ENCODE measurements at regions not wholly inside any gene's neighbourhood (a gene's known extent, or its start where the extent isn't known, plus 50 kb on each side); places are given as distances from the start of the nearest gene placed in this dataset.

DNA sequence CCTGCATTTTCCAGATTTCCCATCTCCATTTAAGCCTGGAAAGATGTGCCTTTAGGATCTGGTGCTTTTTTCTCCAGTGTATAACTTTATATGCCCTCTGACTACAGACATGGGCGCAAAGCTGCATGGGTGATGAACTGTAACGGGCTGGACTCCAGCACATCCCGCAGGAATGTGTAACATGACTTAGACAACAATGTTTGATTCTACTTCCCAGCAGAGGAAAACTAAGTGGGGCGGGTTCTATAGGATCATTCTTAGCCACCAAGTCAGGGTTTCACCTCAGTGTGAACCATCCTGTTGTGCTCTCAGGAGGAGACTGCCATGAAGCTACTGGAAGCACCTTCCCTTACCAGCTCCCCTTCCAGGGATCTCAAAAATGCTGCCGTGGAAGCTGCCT lies 93.2 kb upstream of the SERP2 start:
- no peak overlapping the region for H3K27ac Mint-ChIP-seq
- TF ChIP-seq, protein P1, sequence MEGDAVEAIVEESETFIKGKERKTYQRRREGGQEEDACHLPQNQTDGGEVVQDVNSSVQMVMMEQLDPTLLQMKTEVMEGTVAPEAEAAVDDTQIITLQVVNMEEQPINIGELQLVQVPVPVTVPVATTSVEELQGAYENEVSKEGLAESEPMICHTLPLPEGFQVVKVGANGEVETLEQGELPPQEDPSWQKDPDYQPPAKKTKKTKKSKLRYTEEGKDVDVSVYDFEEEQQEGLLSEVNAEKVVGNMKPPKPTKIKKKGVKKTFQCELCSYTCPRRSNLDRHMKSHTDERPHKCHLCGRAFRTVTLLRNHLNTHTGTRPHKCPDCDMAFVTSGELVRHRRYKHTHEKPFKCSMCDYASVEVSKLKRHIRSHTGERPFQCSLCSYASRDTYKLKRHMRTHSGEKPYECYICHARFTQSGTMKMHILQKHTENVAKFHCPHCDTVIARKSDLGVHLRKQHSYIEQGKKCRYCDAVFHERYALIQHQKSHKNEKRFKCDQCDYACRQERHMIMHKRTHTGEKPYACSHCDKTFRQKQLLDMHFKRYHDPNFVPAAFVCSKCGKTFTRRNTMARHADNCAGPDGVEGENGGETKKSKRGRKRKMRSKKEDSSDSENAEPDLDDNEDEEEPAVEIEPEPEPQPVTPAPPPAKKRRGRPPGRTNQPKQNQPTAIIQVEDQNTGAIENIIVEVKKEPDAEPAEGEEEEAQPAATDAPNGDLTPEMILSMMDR (IDR thresholded peaks at IDR 0.05) = no peak
- H3K4me3 Mint-ChIP-seq = no peak overlapping the region
- H3K36me3 Mint-ChIP-seq (ENCODE audit: low read depth) = no peaks in the 10 kb centered on the region
- no peaks in the 10 kb centered on the region for H3K9me3 Mint-ChIP-seq
- DNase-seq = no peak
- H3K4me1 Mint-ChIP-seq = peaks cover 31% of the 10 kb centered on the region
- peaks cover 8% of the 10 kb centered on the region for H3K27me3 Mint-ChIP-seq (ENCODE audit: low read depth, poor library complexity)

DNA sequence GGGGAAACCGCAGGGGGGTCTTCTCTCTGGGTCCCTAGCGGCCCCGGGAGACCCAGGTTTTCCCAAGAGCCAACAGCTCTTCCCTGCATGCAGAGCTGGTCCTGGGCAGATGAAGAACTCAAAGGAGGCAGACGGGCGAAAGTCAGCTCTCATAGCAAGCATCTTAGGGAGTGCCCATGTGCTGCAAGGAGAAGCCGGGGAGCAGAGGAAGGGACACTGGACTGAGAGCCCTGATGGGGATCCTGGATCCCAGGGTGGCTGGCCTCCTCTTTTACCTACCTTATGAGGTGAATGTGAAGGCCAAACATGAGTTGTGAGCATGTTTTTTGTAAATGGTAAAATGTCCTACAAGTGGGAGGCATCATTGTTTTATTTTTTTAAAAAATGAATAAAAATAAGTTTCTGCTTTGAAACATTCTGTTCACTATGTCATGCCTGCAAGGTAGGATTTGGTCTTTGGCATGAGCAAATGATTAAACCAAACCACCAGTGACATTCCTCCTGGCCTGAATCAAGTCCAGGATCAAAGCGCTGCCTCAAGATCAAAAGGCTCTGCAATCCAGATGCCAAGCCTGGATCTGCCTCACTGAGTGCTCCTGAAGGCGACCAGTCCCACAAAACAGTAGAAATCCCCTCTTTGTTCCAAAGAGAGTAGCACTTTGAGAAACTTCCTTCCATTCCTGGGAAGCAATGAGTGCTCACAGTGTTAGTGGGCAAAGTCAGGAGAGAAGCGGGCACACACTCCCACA lies 92.2 kb upstream of the SERP2 start:
- H3K27me3 Mint-ChIP-seq (ENCODE audit: low read depth, poor library complexity) = peaks cover 4% of the 10 kb centered on the region
- peaks cover 21% of the 10 kb centered on the region for H3K4me1 Mint-ChIP-seq
- H3K36me3 Mint-ChIP-seq (ENCODE audit: low read depth) = no peaks in the 10 kb centered on the region

DNA sequence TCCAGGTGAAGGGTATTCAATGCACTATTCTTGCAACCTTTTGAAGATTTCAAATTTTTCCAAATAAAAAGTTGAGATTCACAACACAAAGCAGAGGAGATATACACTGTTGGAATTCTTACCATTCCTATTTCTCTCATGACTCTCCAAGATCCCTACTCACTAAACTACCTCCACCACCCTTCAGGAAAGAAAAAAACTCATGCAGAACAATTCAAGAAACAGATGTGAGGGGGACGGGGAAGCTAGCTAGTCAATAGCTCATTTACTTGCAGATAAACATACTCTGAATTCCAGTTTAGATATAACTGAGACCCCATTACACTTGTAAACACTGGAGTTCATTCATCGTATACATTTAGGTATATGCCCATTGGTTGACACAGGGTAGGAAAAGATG lies 90.0 kb upstream of the SERP2 start:
- no peak overlapping the region for H3K27ac Mint-ChIP-seq
- TF ChIP-seq, protein P1 (IDR thresholded peaks at IDR 0.05) = no peak
- H3K4me3 Mint-ChIP-seq = no peak overlapping the region
- no peak for DNase-seq
- H3K36me3 Mint-ChIP-seq (ENCODE audit: low read depth) = no peaks in the 10 kb centered on the region
- H3K4me1 Mint-ChIP-seq = peaks cover 26% of the 10 kb centered on the region
- no peaks in the 10 kb centered on the region for H3K27me3 Mint-ChIP-seq (ENCODE audit: low read depth, poor library complexity)
- no peaks in the 10 kb centered on the region for H3K9me3 Mint-ChIP-seq

More for the DNA sequence above, 92.2 kb upstream of the SERP2 start:
- H3K27ac Mint-ChIP-seq = no peak overlapping the region
- no peaks in the 10 kb centered on the region for H3K9me3 Mint-ChIP-seq
- DNase-seq = no peak
- TF ChIP-seq, protein P1 (IDR thresholded peaks at IDR 0.05) = no peak
- no peak overlapping the region for H3K4me3 Mint-ChIP-seq

DNA sequence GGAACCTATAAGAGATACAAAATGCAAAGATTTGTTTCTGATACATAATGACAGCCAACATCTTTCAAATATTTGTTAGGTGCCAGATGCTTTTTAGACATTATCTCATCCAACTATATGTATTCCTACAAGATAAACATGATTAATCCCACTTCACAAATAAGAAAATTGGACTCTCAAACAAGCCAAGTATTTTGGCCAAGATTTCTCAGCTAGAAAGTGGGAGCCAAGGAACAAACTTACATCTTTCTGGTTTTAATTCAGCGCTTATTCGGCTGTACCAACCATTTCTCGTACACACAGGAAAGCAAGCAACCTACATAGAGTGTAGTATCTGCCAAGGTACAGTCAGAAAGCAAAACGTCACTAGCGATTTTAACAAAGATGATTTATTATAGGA lies 85.7 kb upstream of the SERP2 start:
- Mint-ChIP-seq H3K27ac (no peak overlapping the region), H3K9me3 (peaks cover 3% of the 10 kb centered on the region), H3K36me3 (ENCODE audit: low read depth) (no peaks in the 10 kb centered on the region), H3K27me3 (ENCODE audit: low read depth, poor library complexity) (peaks cover 3% of the 10 kb centered on the region), H3K4me1 (peaks cover 26% of the 10 kb centered on the region), H3K4me3 (no peak overlapping the region)
- no peak for DNase-seq
- TF ChIP-seq, protein P1 (IDR thresholded peaks at IDR 0.05) = no peak

DNA sequence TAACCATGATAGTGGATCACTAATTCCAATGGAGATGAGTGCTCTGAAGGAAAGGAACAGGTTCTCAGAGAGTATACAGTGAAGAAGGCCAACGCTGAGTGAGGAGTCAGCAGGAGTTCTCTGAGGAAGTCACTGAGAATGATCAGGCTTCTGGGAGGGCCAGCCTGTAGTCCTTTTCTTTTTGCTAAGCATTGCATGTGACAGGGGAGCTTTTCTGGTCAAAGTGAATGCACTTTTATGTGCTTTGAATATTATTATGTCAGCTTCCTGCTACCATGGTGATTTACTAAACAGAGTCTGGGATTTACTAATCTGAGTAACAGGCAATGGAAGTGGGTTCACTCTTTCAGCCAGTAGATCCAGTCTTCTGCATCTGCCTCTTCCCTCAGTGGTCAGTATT lies 81.1 kb upstream of the SERP2 start:
- Mint-ChIP-seq H3K27me3 (ENCODE audit: low read depth, poor library complexity) (peaks cover 14% of the 10 kb centered on the region), H3K4me1 (peaks cover 28% of the 10 kb centered on the region), H3K36me3 (ENCODE audit: low read depth) (no peaks in the 10 kb centered on the region), H3K4me3 (no peak overlapping the region), H3K9me3 (peaks cover 8% of the 10 kb centered on the region), H3K27ac (no peak overlapping the region)
- DNase-seq = no peak
- TF ChIP-seq, protein P1 (IDR thresholded peaks at IDR 0.05) = no peak

DNA sequence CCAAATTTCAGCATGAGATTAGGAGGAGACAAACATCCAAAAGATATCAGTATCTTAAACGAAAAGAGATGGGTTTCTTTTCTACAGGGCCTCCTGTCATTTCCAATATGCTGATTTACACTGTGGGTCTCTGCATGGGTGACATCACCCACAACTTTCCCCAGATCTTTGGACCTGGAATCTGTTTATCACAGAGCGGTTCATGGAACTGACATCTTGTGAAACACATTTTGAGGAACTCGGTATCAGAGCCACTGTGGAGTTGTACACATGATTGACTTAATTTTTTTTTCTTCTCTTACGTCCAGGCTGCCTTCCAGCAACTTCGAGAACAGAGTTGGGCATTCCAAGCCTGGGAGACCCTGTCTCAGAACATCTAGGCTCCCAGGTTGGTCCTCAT lies 80.2 kb upstream of the SERP2 start:
- H3K4me3 Mint-ChIP-seq = no peak overlapping the region
- no peak overlapping the region for H3K27ac Mint-ChIP-seq
- DNase-seq = no peak
- H3K4me1 Mint-ChIP-seq = peaks cover 23% of the 10 kb centered on the region
- H3K9me3 Mint-ChIP-seq = peaks cover 8% of the 10 kb centered on the region
- no peaks in the 10 kb centered on the region for H3K36me3 Mint-ChIP-seq (ENCODE audit: low read depth)
- peaks cover 14% of the 10 kb centered on the region for H3K27me3 Mint-ChIP-seq (ENCODE audit: low read depth, poor library complexity)
- TF ChIP-seq, protein P1 (IDR thresholded peaks at IDR 0.05) = no peak
